T-helper 17 cell (primary cell): ENCODE measurements at regions not wholly inside any gene's neighbourhood (a gene's known extent, or its start where the extent isn't known, plus 50 kb on each side); places are given as distances from the start of the nearest gene placed in this dataset.

Experiments
- ATAC-seq: fragments of 150-1000 bp; cut with Tn5 transposase; 2 replicates; pipeline ENCODE4 v1.10.0; 2021; ENCODE audit warnings: mild to moderate bottlenecking, moderate library complexity
- DNase-seq, 3 donors: peaks; one replicate each; pipeline versions ENCODE4 v3.0.0 to v3.0.0-alpha.2; 2020 to 2021
- H3K9me3 ChIP-seq: one replicate; pipeline ENCODE4 v1.7.0; 2013; ENCODE audit warnings: low read length, mild to moderate bottlenecking; ENCODE audit not compliant: control insufficient read depth, poor library complexity, severe bottlenecking
- H3K27ac Mint-ChIP-seq: one replicate; pipeline ENCODE4 v1.8.0; 2022; ENCODE audit warnings: mild to moderate bottlenecking, moderate library complexity, mixed read lengths
- H3K27me3 Mint-ChIP-seq: one replicate; pipeline ENCODE4 v1.8.0; 2022; ENCODE audit warnings: mixed read lengths
- H3K36me3 Mint-ChIP-seq: one replicate; pipeline ENCODE4 v1.8.0; 2022; ENCODE audit warnings: low read depth, mixed read lengths
- H3K4me1 Mint-ChIP-seq: one replicate; pipeline ENCODE4 v1.8.0; 2022; ENCODE audit warnings: mild to moderate bottlenecking, mixed read lengths
- H3K4me3 Mint-ChIP-seq: one replicate; pipeline ENCODE4 v1.8.0; 2022; ENCODE audit warnings: mild to moderate bottlenecking, moderate library complexity, mixed read lengths

DNA sequence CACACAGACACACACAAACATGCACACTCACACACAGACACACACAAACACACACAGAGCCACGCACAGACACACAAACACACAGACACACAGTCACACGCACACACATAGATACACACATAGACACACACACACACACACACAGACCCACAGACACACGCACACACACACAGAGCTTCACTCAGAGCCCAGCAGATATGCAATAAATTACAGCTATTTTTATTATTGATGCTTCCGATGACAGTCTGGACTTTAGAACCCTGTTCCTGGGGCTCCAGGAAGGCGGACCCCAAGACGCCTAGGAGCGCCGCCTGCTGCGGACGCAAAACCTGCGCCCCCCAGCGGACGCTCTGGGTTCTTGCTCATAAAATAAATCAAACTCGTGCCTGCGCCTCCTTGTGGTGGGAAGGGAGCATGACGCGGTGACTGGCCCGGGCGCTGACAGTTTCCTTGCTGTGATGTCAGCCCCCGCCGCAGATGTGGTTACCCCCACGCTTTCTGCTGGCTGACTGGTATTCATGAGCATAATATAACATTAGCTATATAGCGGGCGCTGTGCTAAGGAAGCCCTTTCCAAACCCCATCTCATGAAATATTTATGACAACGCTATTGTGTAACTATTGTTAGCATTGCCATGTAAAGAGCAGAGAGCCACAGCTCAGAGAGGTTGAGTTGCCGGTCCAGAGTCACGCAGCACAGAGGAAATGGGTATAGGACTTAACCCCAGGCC is 64.4 kb upstream of the TM9SF2 start:
- Mint-ChIP-seq H3K27me3 (peaks cover 9% of the 10 kb centered on the region), H3K4me3 (peak overlapping the region; percentile 83), H3K4me1 (peaks cover 48% of the 10 kb centered on the region), H3K36me3 (peaks cover 2% of the 10 kb centered on the region), H3K27ac (peak overlapping the region; percentile 100)
- H3K9me3 ChIP-seq = no peaks in the 10 kb centered on the region
- DNase-seq = peak; percentile 87 to 92 (median 89)
- ATAC-seq = peak; percentile 52

DNA sequence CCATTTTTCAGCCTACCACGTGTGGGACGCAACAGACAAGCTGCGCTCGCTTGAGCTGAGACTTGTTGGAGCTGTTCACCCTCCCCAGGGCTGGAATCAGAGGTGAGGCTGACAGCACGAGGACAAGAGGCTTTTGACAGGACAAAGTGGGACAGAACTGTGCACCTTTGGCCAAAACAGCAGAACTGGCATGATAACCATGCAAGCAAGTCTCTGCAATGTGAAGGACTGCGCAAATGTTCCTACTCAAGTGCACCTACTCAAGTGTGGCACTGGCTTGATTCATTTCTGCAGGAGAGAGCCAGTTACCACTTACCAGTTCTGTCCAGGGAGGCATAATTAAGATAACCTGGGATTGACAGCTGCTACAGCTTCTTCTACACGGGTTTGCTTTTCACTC is 62.2 kb upstream of the TM9SF2 start:
- H3K27me3 Mint-ChIP-seq = peaks cover 9% of the 10 kb centered on the region
- H3K9me3 ChIP-seq = no peaks in the 10 kb centered on the region
- H3K4me1 Mint-ChIP-seq = peaks cover 29% of the 10 kb centered on the region
- peak overlapping the region; percentile 27 for H3K27ac Mint-ChIP-seq
- no peak for ATAC-seq
- H3K36me3 Mint-ChIP-seq = no peaks in the 10 kb centered on the region
- H3K4me3 Mint-ChIP-seq = peak overlapping the region; percentile 56
- DNase-seq = no peak

- no peaks in the 10 kb centered on the region for H3K9me3 ChIP-seq
- ATAC-seq (no peak), DNase-seq (no peak)
- peaks cover 23% of the 10 kb centered on the region for H3K4me1 Mint-ChIP-seq
- H3K4me3 Mint-ChIP-seq = no peak overlapping the region
- peaks cover 9% of the 10 kb centered on the region for H3K27me3 Mint-ChIP-seq
- H3K27ac Mint-ChIP-seq = no peak overlapping the region
- H3K36me3 Mint-ChIP-seq = no peaks in the 10 kb centered on the region
Measured at GRCh38 chr13:99439850-99440604, 61.2 kb upstream of the TM9SF2 start.

DNA sequence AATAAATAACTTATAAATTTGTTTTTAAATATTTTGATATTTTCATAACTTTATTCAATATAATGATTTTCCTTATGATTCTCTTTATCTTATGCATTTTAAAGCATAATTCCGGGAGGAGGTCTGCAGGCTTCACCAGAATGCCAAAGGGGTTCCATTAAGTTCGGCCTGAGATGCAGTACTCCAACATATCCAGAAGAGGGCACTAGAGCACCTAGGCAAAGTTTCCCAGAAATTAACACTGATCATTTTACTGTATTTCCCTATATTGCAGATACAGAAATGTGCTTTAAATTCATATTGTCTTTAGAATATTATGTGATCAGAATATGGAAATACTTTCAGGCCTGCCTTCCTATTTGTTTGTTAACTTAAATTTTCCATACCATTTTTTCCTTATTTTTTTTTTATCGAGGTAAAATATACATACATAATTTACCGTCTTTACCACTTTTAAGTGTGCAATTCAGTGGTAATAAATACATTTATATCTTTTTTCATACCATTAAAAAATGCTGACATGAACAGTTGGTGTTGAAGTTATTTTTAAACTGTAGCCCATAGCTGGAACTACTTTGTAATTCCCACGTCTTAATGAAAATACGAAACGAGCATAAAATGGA is 58.9 kb upstream of the TM9SF2 start:
- ATAC-seq (peak; percentile 81), DNase-seq (peak in 2 of 3 donors; percentile 37 to 48)
- Mint-ChIP-seq H3K36me3 (no peaks in the 10 kb centered on the region), H3K4me1 (peaks cover 5% of the 10 kb centered on the region), H3K27ac (no peak overlapping the region), H3K27me3 (peaks cover 9% of the 10 kb centered on the region), H3K4me3 (no peak overlapping the region)
- no peaks in the 10 kb centered on the region for H3K9me3 ChIP-seq

DNA sequence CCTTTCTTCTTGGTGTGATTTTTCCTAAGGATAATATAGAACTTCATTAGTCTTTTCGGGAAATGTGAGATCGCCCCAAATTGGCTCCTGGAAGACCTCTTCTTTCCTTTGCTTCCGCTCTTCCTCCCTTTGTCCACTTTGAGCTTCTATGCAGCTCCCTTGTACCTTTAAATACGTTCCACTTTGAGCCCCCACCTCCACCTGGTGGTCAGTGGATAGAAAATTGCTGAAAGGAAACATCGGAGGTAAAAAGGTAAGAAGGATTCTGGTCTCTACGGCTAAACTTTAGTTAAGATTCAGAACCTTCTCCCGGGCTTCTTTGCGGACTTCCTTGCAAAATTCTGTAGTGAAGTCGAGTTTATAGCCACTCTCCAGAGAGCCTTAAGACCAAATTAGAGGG is 55.0 kb upstream of the TM9SF2 start:
- H3K9me3 ChIP-seq = no peaks in the 10 kb centered on the region
- H3K36me3 Mint-ChIP-seq = peaks cover 4% of the 10 kb centered on the region
- no peak for ATAC-seq
- no peaks in the 10 kb centered on the region for H3K4me1 Mint-ChIP-seq
- no peak overlapping the region for H3K27ac Mint-ChIP-seq
- no peak for DNase-seq
- peaks cover 14% of the 10 kb centered on the region for H3K27me3 Mint-ChIP-seq
- H3K4me3 Mint-ChIP-seq = no peak overlapping the region

GRCh38 chr13:99448546-99448945 is 52.7 kb upstream of the TM9SF2 start:
- no peak overlapping the region for H3K27ac Mint-ChIP-seq
- H3K27me3 Mint-ChIP-seq = peaks cover 23% of the 10 kb centered on the region
- H3K4me3 Mint-ChIP-seq = no peak overlapping the region
- peaks cover 6% of the 10 kb centered on the region for H3K36me3 Mint-ChIP-seq
- no peak for ATAC-seq
- no peaks in the 10 kb centered on the region for H3K9me3 ChIP-seq
- DNase-seq = no peak
- no peaks in the 10 kb centered on the region for H3K4me1 Mint-ChIP-seq

DNA sequence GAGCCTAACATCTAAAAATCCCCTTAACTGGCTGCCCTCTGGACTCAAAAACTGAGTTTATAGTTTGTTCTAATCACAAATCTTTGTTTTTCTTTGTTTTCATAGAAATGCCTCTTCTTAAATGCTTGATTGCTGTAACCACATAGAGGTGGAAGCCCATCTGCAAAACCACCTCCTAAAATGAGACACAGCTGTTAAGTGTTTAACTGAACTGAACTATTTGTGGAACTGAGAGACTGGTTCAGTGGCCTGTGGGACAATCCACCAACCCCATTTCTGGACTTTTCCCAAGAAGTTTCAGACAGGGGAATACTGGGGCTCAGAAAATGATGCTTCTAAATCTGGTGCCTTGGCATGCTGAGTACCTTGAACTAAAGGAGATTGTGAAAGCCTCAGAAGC is 50.9 kb upstream of the TM9SF2 start:
- peaks cover 8% of the 10 kb centered on the region for H3K36me3 Mint-ChIP-seq
- ATAC-seq (no peak), DNase-seq (no peak)
- no peaks in the 10 kb centered on the region for H3K9me3 ChIP-seq
- no peak overlapping the region for H3K4me3 Mint-ChIP-seq
- H3K27me3 Mint-ChIP-seq = peaks cover 23% of the 10 kb centered on the region
- H3K4me1 Mint-ChIP-seq = no peaks in the 10 kb centered on the region
- no peak overlapping the region for H3K27ac Mint-ChIP-seq
